Loucy (cell line): ENCODE measurements at regions not wholly inside any gene's neighbourhood (a gene's known extent, or its start where the extent isn't known, plus 50 kb on each side); places are given as distances from the start of the nearest gene placed in this dataset.

Experiments used
- EZH2phosphoT487 ChIP-seq: fragments of 200-600 bp; IDR thresholded peaks from 2 replicates; pipeline ENCODE4 v1.6.1; 2018; ENCODE audit warnings: antibody characterized with exemption, mild to moderate bottlenecking, moderate library complexity, borderline replicate concordance
- TF ChIP-seq, protein P1 (sequence below): fragments of 200-600 bp; sonication (generic); conservative IDR thresholded peaks from 2 replicates; pipeline ENCODE4 v1.5.1; 2014; ENCODE audit warnings: mild to moderate bottlenecking, antibody characterized with exemption, low read length

GRCh38 chr14:62062645-62063044 is 300.4 kb downstream of the SNAPC1 start:
- TF ChIP-seq, protein P1, sequence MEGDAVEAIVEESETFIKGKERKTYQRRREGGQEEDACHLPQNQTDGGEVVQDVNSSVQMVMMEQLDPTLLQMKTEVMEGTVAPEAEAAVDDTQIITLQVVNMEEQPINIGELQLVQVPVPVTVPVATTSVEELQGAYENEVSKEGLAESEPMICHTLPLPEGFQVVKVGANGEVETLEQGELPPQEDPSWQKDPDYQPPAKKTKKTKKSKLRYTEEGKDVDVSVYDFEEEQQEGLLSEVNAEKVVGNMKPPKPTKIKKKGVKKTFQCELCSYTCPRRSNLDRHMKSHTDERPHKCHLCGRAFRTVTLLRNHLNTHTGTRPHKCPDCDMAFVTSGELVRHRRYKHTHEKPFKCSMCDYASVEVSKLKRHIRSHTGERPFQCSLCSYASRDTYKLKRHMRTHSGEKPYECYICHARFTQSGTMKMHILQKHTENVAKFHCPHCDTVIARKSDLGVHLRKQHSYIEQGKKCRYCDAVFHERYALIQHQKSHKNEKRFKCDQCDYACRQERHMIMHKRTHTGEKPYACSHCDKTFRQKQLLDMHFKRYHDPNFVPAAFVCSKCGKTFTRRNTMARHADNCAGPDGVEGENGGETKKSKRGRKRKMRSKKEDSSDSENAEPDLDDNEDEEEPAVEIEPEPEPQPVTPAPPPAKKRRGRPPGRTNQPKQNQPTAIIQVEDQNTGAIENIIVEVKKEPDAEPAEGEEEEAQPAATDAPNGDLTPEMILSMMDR = no peak
- TF ChIP-seq EZH2phosphoT487 = no peak
